ENCODE measurements at regions not wholly inside any gene's neighbourhood (a gene's known extent, or its start where the extent isn't known, plus 50 kb on each side); places are given as distances from the start of the nearest gene placed in this dataset.
A peak's percentile ranks its signal among the peaks of the same experiment; 100 is the strongest.
"Not testable (repeated sequence)": the region's sequence is repeated elsewhere in the genome, so short reads cannot be mapped to it uniquely, and the experiment has no call there.

- Mint-ChIP-seq H3K9me3 (ENCODE audit: low read depth) (no peaks in the 10 kb centered on the region), H3K4me3 (no peak overlapping the region), H3K4me1 (ENCODE audit: low read depth) (no peaks in the 10 kb centered on the region), H3K36me3 (no peaks in the 10 kb centered on the region), H3K27me3 (no peaks in the 10 kb centered on the region), H3K27ac (no peak overlapping the region)
Measured at GRCh38 chr3:189003410-189003809, 168.4 kb upstream of the TPRG1 start.

DNA sequence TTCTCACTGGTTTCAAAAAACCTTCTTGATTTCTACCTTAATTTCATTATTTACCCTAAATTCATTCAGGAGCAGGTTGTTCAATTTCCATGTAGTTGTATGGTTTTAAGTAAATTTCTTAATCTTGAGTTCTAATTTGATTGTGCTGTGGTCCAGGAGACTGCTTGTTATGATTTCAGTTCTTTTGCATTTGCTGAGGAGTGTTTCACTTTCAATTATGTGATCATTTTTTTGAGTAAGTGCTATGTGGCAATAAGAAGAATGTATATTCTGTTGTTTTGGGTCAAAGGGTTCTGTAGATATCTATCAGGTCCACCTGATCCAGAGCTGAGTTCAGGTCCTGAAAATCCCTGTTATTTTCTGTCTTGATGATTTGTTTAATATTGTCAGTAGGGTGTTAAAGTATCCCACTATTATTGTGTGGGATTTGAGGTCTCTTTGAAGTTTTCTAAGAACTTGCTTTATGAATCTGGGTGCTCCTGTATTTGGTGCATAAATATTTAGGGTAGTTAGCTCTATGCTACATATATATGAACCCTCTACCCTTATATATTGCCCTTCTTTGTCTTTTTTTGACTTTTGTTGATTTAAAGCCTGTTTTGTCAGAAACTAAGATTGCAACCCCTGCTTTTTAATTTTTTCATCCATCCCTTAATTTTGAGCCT is 158.4 kb upstream of the TPRG1 start:
- Mint-ChIP-seq H3K4me3 (no peak overlapping the region), H3K36me3 (peaks cover 8% of the 10 kb centered on the region), H3K27me3 (no peaks in the 10 kb centered on the region), H3K9me3 (ENCODE audit: low read depth) (peaks cover 16% of the 10 kb centered on the region), H3K4me1 (ENCODE audit: low read depth) (peaks cover 15% of the 10 kb centered on the region), H3K27ac (peak overlapping the region; percentile 3)

GRCh38 chr3:189014526-189014925 is 157.2 kb upstream of the TPRG1 start:
- H3K4me3 Mint-ChIP-seq, result no peak overlapping the region
- peaks cover 16% of the 10 kb centered on the region for H3K9me3 Mint-ChIP-seq (ENCODE audit: low read depth)
- H3K4me1 Mint-ChIP-seq (ENCODE audit: low read depth), result peaks cover 15% of the 10 kb centered on the region
- no peak overlapping the region for H3K27ac Mint-ChIP-seq
- peaks cover 8% of the 10 kb centered on the region for H3K36me3 Mint-ChIP-seq
- no peaks in the 10 kb centered on the region for H3K27me3 Mint-ChIP-seq

DNA sequence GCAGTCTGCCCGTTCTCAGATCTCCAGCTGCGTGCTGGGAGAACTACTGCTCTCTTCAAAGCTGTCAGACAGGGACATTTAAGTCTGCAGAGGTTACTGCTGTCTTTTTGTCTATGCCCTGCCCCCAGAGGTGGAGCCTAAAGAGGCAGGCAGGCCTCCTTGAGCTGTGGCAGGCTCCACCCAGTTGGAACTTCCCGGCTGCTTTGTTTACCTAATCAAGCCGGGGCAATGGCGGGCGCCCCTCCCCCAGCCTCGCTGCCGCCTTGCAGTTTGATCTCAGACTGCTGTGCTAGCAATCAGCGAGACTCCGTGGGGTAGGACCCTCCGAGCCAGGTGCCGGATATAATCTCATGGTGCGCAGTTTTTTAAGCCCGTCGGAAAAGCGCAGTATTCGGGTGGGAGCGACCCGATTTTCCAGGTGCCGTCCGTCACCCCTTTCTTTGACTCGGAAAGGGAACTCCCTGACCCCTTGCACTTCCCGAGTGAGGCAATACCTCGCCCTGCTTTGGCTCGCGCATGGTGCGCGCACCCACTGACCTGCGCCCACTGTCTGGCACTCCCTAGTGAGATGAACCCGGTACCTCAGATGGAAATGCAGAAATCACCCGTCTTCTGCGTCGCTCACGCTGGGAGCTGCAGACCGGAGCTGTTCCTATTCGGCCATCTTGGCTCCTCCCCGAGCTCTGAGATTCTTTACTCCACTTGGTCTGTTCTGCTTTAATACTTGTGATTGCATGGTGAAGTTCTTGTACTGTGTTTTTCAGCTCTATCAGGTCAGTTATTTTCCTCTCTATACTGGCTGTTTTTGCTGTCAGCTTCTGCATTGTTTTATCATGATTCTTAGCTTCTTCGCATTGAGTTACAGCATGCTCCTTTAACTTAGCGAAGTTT is 148.9 kb upstream of the TPRG1 start:
- not testable (repeated sequence) for H3K27ac Mint-ChIP-seq; H3K27me3 Mint-ChIP-seq; H3K9me3 Mint-ChIP-seq (ENCODE audit: low read depth); H3K4me3 Mint-ChIP-seq; H3K36me3 Mint-ChIP-seq; H3K4me1 Mint-ChIP-seq (ENCODE audit: low read depth)

- Mint-ChIP-seq H3K36me3 (no peaks in the 10 kb centered on the region), H3K27ac (no peak overlapping the region), H3K27me3 (peaks cover 7% of the 10 kb centered on the region), H3K9me3 (ENCODE audit: low read depth) (no peaks in the 10 kb centered on the region), H3K4me3 (no peak overlapping the region), H3K4me1 (ENCODE audit: low read depth) (no peaks in the 10 kb centered on the region)
Measured at GRCh38 chr3:189025866-189026265, 145.9 kb upstream of the TPRG1 start.

DNA sequence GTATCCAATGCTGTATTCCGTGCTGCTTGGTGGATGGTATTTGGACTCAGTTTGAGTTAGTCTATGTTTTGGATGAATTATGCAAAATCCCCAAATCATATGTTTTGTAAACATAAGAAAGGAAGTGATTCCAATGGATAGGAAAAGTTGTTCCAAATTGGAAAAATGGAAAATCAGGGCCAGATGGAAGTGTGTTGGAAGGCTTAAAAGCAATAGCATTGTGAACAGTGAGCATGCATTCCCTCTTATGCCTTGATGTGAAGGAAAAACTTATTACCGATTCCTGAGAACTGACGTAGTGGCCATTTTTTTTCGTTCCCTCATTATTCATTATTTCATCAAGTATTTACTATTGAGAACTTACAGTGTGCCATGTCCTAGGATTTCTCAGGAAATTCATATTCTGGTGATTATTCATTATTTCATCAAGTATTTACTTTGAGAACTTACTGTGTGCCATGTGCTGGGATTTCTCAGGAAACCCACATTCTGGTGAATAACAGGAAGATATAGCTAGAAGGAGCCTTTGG is 144.1 kb upstream of the TPRG1 start:
- H3K27me3 Mint-ChIP-seq, result peaks cover 7% of the 10 kb centered on the region
- no peak overlapping the region for H3K27ac Mint-ChIP-seq
- H3K4me1 Mint-ChIP-seq (ENCODE audit: low read depth), result no peaks in the 10 kb centered on the region
- H3K4me3 Mint-ChIP-seq, result no peak overlapping the region
- no peaks in the 10 kb centered on the region for H3K9me3 Mint-ChIP-seq (ENCODE audit: low read depth)
- H3K36me3 Mint-ChIP-seq, result no peaks in the 10 kb centered on the region

GRCh38 chr3:189038773-189039745 is 132.7 kb upstream of the TPRG1 start:
- no peaks in the 10 kb centered on the region for H3K9me3 Mint-ChIP-seq (ENCODE audit: low read depth)
- peak overlapping the region; percentile 84 for H3K27ac Mint-ChIP-seq
- peaks cover 31% of the 10 kb centered on the region for H3K4me1 Mint-ChIP-seq (ENCODE audit: low read depth)
- H3K4me3 Mint-ChIP-seq, result no peak overlapping the region
- no peaks in the 10 kb centered on the region for H3K27me3 Mint-ChIP-seq
- H3K36me3 Mint-ChIP-seq, result no peaks in the 10 kb centered on the region

DNA sequence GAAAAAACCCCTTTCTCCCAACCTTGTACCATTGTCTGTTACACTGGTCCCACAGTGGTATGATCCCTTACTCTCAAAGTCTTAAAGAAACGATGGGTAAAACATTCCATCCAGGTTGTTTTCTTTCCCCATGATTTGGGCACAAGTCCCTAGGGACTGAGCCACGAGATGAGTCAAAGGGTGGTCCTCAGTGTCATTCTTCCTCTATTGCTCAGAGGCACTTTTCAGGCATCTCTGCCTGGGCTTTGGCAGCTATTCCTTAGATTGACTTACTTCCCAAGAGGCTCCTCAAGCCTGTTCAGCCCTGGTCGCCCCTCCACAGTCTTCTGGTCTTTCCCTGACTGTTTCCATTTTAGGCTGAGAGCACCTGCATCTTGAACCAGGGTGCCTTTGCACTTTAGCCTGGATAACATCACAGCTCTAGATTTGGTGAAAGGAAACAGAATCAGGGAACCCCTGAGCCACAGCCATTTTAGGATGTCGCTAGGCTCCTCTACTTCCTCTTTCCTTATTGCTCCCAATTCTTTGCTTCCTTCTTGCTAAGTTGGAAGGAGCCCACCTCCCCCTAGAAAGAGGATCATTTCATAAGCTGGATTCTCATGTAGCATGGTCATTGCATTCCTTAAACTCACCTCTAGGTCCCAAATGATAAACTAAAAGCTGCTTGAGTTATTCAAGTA is 131.0 kb upstream of the TPRG1 start:
- Mint-ChIP-seq H3K27ac (peak overlapping the region; percentile 51), H3K9me3 (ENCODE audit: low read depth) (no peaks in the 10 kb centered on the region), H3K36me3 (no peaks in the 10 kb centered on the region), H3K4me3 (peak overlapping the region; percentile 8), H3K27me3 (no peaks in the 10 kb centered on the region), H3K4me1 (ENCODE audit: low read depth) (peaks cover 31% of the 10 kb centered on the region)

DNA sequence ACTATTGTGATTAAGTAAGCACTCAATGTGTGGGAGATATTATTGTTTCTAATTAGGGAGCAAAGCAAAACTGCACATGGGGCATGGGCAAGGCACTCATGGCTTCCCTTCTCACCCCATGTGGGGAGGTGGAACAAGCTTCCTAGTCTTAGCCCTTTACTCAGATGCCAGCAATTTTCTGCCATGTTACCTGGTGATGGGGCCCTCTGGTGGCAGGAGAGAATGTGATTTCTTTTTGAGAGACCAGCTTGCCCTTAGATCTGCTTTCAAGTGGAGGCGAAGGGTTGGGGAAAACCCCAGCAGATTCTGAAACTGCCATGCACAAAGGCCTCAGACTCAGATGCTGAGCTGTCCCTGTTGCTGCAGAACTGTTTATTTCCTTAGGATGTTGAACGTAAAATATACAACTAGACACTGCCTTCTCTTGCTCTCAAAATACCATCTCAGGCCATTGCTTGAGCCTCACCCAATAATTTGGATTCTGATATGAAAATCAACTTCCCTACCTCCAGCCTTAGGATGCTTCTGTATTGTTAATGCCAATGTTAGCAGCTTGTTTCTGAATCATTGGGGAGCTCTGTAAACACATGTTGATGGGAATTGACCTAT is 130.2 kb upstream of the TPRG1 start:
- Mint-ChIP-seq H3K27ac (peak overlapping the region; percentile 58), H3K4me3 (no peak overlapping the region), H3K27me3 (no peaks in the 10 kb centered on the region), H3K4me1 (ENCODE audit: low read depth) (peaks cover 31% of the 10 kb centered on the region), H3K36me3 (no peaks in the 10 kb centered on the region), H3K9me3 (ENCODE audit: low read depth) (no peaks in the 10 kb centered on the region)

GRCh38 chr3:189042832-189043231 is 128.9 kb upstream of the TPRG1 start:
- H3K4me1 Mint-ChIP-seq (ENCODE audit: low read depth), result peaks cover 31% of the 10 kb centered on the region
- no peaks in the 10 kb centered on the region for H3K36me3 Mint-ChIP-seq
- H3K9me3 Mint-ChIP-seq (ENCODE audit: low read depth), result no peaks in the 10 kb centered on the region
- H3K27me3 Mint-ChIP-seq, result no peaks in the 10 kb centered on the region
- peak overlapping the region; percentile 5 for H3K27ac Mint-ChIP-seq
- H3K4me3 Mint-ChIP-seq, result no peak overlapping the region

GRCh38 chr3:189049458-189050236 is 122.1 kb upstream of the TPRG1 start:
- H3K36me3 Mint-ChIP-seq, result peaks cover 4% of the 10 kb centered on the region
- H3K4me1 Mint-ChIP-seq (ENCODE audit: low read depth), result peaks cover 9% of the 10 kb centered on the region
- peaks cover 8% of the 10 kb centered on the region for H3K27me3 Mint-ChIP-seq
- H3K9me3 Mint-ChIP-seq (ENCODE audit: low read depth), result no peaks in the 10 kb centered on the region
- H3K4me3 Mint-ChIP-seq, result peak overlapping the region; percentile 20
- H3K27ac Mint-ChIP-seq, result no peak overlapping the region

- H3K27ac Mint-ChIP-seq, result no peak overlapping the region
- H3K36me3 Mint-ChIP-seq, result peaks cover 4% of the 10 kb centered on the region
- peaks cover 9% of the 10 kb centered on the region for H3K4me1 Mint-ChIP-seq (ENCODE audit: low read depth)
- H3K27me3 Mint-ChIP-seq, result peaks cover 8% of the 10 kb centered on the region
- no peaks in the 10 kb centered on the region for H3K9me3 Mint-ChIP-seq (ENCODE audit: low read depth)
- H3K4me3 Mint-ChIP-seq, result no peak overlapping the region
Measured at GRCh38 chr3:189053322-189053721, 118.4 kb upstream of the TPRG1 start.

- peaks cover 5% of the 10 kb centered on the region for H3K27me3 Mint-ChIP-seq
- H3K9me3 Mint-ChIP-seq (ENCODE audit: low read depth), result peaks cover 16% of the 10 kb centered on the region
- peaks cover 9% of the 10 kb centered on the region for H3K36me3 Mint-ChIP-seq
- H3K27ac Mint-ChIP-seq, result no peak overlapping the region
- no peaks in the 10 kb centered on the region for H3K4me1 Mint-ChIP-seq (ENCODE audit: low read depth)
- no peak overlapping the region for H3K4me3 Mint-ChIP-seq
Measured at GRCh38 chr3:189056646-189057335, 115.0 kb upstream of the TPRG1 start.
